DMS53 treated with DMSO at 0.1 percent for 48 hours (cell line): ENCODE measurements at regions not wholly inside any gene's neighbourhood (a gene's known extent, or its start where the extent isn't known, plus 50 kb on each side); places are given as distances from the start of the nearest gene placed in this dataset.
"Not testable (repeated sequence)": the region's sequence is repeated elsewhere in the genome, so short reads cannot be mapped to it uniquely, and the experiment has no call there.

ENCODE experiments used
- DNase-seq: peaks from one replicate; lab custom pipeline; 2025; ENCODE audit not compliant: unreplicated experiment; lab: John Stamatoyannopoulos, UW

GRCh38 chr21:18549214-18549905, 145.8 kb upstream of the TMPRSS15 start:
- no peak for DNase-seq

GRCh38 chr21:18550361-18550760, 146.8 kb upstream of the TMPRSS15 start:
- no peak for DNase-seq

GRCh38 chr21:18553786-18554185, 150.2 kb upstream of the TMPRSS15 start:
- no peak for DNase-seq

- DNase-seq, result not testable (repeated sequence)
Measured at GRCh38 chr21:18567770-18568169, 164.2 kb upstream of the TMPRSS15 start.

- DNase-seq, result no peak
Measured at GRCh38 chr21:18588001-18588662, 184.5 kb upstream of the TMPRSS15 start.

- no peak for DNase-seq
Measured at GRCh38 chr21:18601146-18601545, 197.6 kb upstream of the TMPRSS15 start.

GRCh38 chr21:18602711-18603110, 199.1 kb upstream of the TMPRSS15 start:
- no peak for DNase-seq

GRCh38 chr21:18603261-18603660, 199.7 kb upstream of the TMPRSS15 start:
- DNase-seq, result no peak

GRCh38 chr21:18603980-18604379, 200.4 kb upstream of the TMPRSS15 start:
- no peak for DNase-seq

GRCh38 chr21:18608226-18608625, 204.6 kb upstream of the TMPRSS15 start:
- peak; percentile 19 for DNase-seq

GRCh38 chr21:18614303-18614702, 210.7 kb upstream of the TMPRSS15 start:
- DNase-seq, result no peak

GRCh38 chr21:18617291-18617690, 213.7 kb upstream of the TMPRSS15 start:
- no peak for DNase-seq

GRCh38 chr21:18620436-18620835, 216.9 kb upstream of the TMPRSS15 start:
- no peak for DNase-seq

GRCh38 chr21:18622383-18622782, 218.8 kb upstream of the TMPRSS15 start:
- no peak for DNase-seq

GRCh38 chr21:18630446-18630845, 226.9 kb upstream of the TMPRSS15 start:
- no peak for DNase-seq

GRCh38 chr21:18636897-18637296, 233.3 kb upstream of the TMPRSS15 start:
- no peak for DNase-seq

GRCh38 chr21:18646116-18646515, 242.5 kb upstream of the TMPRSS15 start:
- DNase-seq, result no peak

- DNase-seq, result no peak
Measured at GRCh38 chr21:18655931-18656330, 252.3 kb upstream of the TMPRSS15 start.

- no peak for DNase-seq
Measured at GRCh38 chr21:18661842-18662241, 258.3 kb upstream of the TMPRSS15 start.

GRCh38 chr21:18663663-18664062, 260.1 kb upstream of the TMPRSS15 start:
- no peak for DNase-seq

GRCh38 chr21:18666725-18667124, 263.1 kb upstream of the TMPRSS15 start:
- no peak for DNase-seq

GRCh38 chr21:18673789-18674188, 270.2 kb upstream of the TMPRSS15 start:
- DNase-seq, result no peak

- DNase-seq, result no peak
Measured at GRCh38 chr21:18677632-18678031, 274.0 kb upstream of the TMPRSS15 start.
